ENCODE measurements at regions not wholly inside any gene's neighbourhood (a gene's known extent, or its start where the extent isn't known, plus 50 kb on each side); places are given as distances from the start of the nearest gene placed in this dataset.

GRCh38 chr2:194382221-194382620 is 1274.8 kb upstream of the SLC39A10 start (continued):
- TF ChIP-seq HMGXB4 (CRISPR knock-in tag; IDR thresholded peaks at IDR 0.05): no peak

GRCh38 chr2:194380011-194380410 is 1277.0 kb upstream of the SLC39A10 start:
- Mint-ChIP-seq H3K27ac (no peak overlapping the region), H3K4me1 (no peaks in the 10 kb centered on the region), H3K36me3 (peaks cover 22% of the 10 kb centered on the region), H3K27me3 (ENCODE audit: low read depth) (no peaks in the 10 kb centered on the region), H3K4me3 (no peak overlapping the region), H3K9me3 (peaks cover 53% of the 10 kb centered on the region)
- no peak for DNase-seq (ENCODE audit: low spot score)
- TF ChIP-seq AFF4 (CRISPR knock-in tag; IDR thresholded peaks at IDR 0.05; ENCODE audit: borderline replicate concordance) (no peak), RORB (CRISPR knock-in tag; IDR thresholded peaks at IDR 0.05) (no peak), STAT6 (CRISPR knock-in tag; conservative IDR thresholded peaks at IDR 0.05; ENCODE audit: low read depth) (no peak), ATF1 (CRISPR knock-in tag; IDR thresholded peaks at IDR 0.05) (no peak), ATF2 (CRISPR knock-in tag; IDR thresholded peaks at IDR 0.05; ENCODE audit: borderline replicate concordance, low read depth) (no peak), CBFB (CRISPR knock-in tag; IDR thresholded peaks at IDR 0.05; ENCODE audit: low read depth) (no peak), PRDM15 (CRISPR knock-in tag; IDR thresholded peaks at IDR 0.05) (no peak), HMGXB4 (CRISPR knock-in tag; IDR thresholded peaks at IDR 0.05) (no peak), NFYB (CRISPR knock-in tag; conservative IDR thresholded peaks at IDR 0.05; ENCODE audit: low read depth) (no peak), ZNF671 (CRISPR knock-in tag; IDR thresholded peaks at IDR 0.05) (no peak), ZNF416 (CRISPR knock-in tag; IDR thresholded peaks at IDR 0.05) (no peak), MLX (CRISPR knock-in tag; IDR thresholded peaks at IDR 0.05) (no peak), ETV6 (CRISPR knock-in tag; IDR thresholded peaks at IDR 0.05) (no peak), ESRRA (CRISPR knock-in tag; IDR thresholded peaks at IDR 0.05; ENCODE audit: borderline replicate concordance) (no peak), TCF7 (CRISPR knock-in tag; IDR thresholded peaks at IDR 0.05; ENCODE audit: low read depth) (no peak), JAZF1 (CRISPR knock-in tag; IDR thresholded peaks at IDR 0.05) (no peak), ZBTB43 (CRISPR knock-in tag; IDR thresholded peaks at IDR 0.05) (no peak)
- POLR2A ChIA-PET: no interaction called here
- no peak for ATAC-seq
- CTCF ChIA-PET: no interaction called here

Measured in WTC11 (cell line).